Esophagus muscularis mucosa (tissue), 4 donors: ENCODE measurements at regions not wholly inside any gene's neighbourhood (a gene's known extent, or its start where the extent isn't known, plus 50 kb on each side); places are given as distances from the start of the nearest gene placed in this dataset.

Experiments used
- EP300 ChIP-seq: sonication (generic); formaldehyde crosslinking; IDR thresholded peaks from one replicate; pipeline ENCODE4 v1.6.1; 2017; ENCODE audit warnings: antibody characterized with exemption
- POLR2A ChIP-seq: fragments of 450-650 bp; IDR thresholded peaks from one replicate; pipeline ENCODE4 v1.6.1; 2017; ENCODE audit warnings: antibody characterized with exemption, moderate library complexity, mild to moderate bottlenecking, low read depth
- POLR2AphosphoS5 ChIP-seq, 2 donors: sonication (generic); formaldehyde crosslinking; IDR thresholded peaks; one replicate each; pipeline ENCODE4 v1.6.1; 2017; ENCODE audit warnings: antibody characterized with exemption in 2 of 2
- TF ChIP-seq, protein P1 (sequence below), 3 experiments: fragments of 200-600 bp in 2 of 3; fragments of 450-650 bp in 1 of 3; sonication (generic) in 2 of 3; IDR thresholded peaks; one replicate each; pipeline ENCODE4 v1.5.1; 2017 to 2019; ENCODE audit warnings: antibody characterized with exemption in 3 of 3, mild to moderate bottlenecking in 2 of 3, moderate library complexity in 1 of 3

- TF ChIP-seq, protein P1, sequence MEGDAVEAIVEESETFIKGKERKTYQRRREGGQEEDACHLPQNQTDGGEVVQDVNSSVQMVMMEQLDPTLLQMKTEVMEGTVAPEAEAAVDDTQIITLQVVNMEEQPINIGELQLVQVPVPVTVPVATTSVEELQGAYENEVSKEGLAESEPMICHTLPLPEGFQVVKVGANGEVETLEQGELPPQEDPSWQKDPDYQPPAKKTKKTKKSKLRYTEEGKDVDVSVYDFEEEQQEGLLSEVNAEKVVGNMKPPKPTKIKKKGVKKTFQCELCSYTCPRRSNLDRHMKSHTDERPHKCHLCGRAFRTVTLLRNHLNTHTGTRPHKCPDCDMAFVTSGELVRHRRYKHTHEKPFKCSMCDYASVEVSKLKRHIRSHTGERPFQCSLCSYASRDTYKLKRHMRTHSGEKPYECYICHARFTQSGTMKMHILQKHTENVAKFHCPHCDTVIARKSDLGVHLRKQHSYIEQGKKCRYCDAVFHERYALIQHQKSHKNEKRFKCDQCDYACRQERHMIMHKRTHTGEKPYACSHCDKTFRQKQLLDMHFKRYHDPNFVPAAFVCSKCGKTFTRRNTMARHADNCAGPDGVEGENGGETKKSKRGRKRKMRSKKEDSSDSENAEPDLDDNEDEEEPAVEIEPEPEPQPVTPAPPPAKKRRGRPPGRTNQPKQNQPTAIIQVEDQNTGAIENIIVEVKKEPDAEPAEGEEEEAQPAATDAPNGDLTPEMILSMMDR (IDR thresholded peaks at IDR 0.05) = no peak
- TF ChIP-seq POLR2A (no peak), EP300 (no peak), POLR2AphosphoS5 (IDR thresholded peaks at IDR 0.05) (no peak)
These were observed 139.5 kb upstream of the RGMA start for GRCh38 chr15:93228546-93228945.
